Stomach (tissue), 4 donors: ENCODE measurements at regions not wholly inside any gene's neighbourhood (a gene's known extent, or its start where the extent isn't known, plus 50 kb on each side); places are given as distances from the start of the nearest gene placed in this dataset.

Experiments
- POLR2A ChIP-seq, 4 donors: fragments of 450-650 bp; IDR thresholded peaks; one replicate each; pipeline ENCODE4 v1.6.1; 2016; ENCODE audit warnings: antibody characterized with exemption in 4 of 4, control low read depth in 2 of 4, mild to moderate bottlenecking in 1 of 4, moderate library complexity in 1 of 4
- POLR2AphosphoS5 ChIP-seq, 3 donors: sonication (generic); formaldehyde crosslinking; IDR thresholded peaks; one replicate each; pipeline ENCODE4 v1.6.1; 2016; ENCODE audit warnings: antibody characterized with exemption in 3 of 3
- TF ChIP-seq, protein P1 (sequence below), 7 experiments: fragments of 450-650 bp in 4 of 7; fragments of 200-600 bp in 3 of 7; sonication (generic) in 3 of 7; IDR thresholded peaks; one replicate each; pipeline ENCODE4 v1.5.1; 2016 to 2019; ENCODE audit warnings: antibody characterized with exemption in 7 of 7, control low read depth in 2 of 7, mild to moderate bottlenecking in 1 of 7

DNA sequence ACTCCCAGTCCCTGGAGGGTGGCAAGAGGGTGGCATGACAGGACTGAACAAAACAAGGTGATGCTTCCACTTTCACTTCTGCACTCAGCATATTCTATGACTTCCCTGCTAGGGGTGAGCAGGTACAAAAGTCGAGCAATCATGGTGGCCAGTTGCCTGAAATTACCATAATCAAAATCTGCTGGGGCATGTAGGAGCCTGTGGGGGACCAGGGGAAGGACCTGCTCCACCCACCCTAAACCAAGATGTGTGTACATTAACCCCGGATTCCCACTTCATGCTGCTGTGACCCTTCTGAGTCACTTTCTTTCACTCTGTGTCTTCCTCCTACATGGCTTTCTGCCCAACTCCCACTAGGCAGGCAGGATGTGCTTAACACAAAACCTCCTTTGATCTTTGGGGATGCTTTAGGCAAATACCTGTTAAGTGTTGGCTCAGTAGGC is 73.3 kb upstream of the PHF24 start:
- TF ChIP-seq, protein P1, sequence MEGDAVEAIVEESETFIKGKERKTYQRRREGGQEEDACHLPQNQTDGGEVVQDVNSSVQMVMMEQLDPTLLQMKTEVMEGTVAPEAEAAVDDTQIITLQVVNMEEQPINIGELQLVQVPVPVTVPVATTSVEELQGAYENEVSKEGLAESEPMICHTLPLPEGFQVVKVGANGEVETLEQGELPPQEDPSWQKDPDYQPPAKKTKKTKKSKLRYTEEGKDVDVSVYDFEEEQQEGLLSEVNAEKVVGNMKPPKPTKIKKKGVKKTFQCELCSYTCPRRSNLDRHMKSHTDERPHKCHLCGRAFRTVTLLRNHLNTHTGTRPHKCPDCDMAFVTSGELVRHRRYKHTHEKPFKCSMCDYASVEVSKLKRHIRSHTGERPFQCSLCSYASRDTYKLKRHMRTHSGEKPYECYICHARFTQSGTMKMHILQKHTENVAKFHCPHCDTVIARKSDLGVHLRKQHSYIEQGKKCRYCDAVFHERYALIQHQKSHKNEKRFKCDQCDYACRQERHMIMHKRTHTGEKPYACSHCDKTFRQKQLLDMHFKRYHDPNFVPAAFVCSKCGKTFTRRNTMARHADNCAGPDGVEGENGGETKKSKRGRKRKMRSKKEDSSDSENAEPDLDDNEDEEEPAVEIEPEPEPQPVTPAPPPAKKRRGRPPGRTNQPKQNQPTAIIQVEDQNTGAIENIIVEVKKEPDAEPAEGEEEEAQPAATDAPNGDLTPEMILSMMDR (IDR thresholded peaks at IDR 0.05) = no peak
- TF ChIP-seq POLR2A (IDR thresholded peaks at IDR 0.05) (no peak), POLR2AphosphoS5 (IDR thresholded peaks at IDR 0.05) (no peak)
